ENCODE measurements at regions not wholly inside any gene's neighbourhood (a gene's known extent, or its start where the extent isn't known, plus 50 kb on each side); places are given as distances from the start of the nearest gene placed in this dataset.

- no peak for DNase-seq (ENCODE audit: low read depth in 2 of 2)
Measured at GRCh38 chr9:38159599-38159998, 90.6 kb upstream of the SHB start.

GRCh38 chr9:38158628-38159027 is 89.6 kb upstream of the SHB start:
- no peak for DNase-seq (ENCODE audit: low read depth in 2 of 2)

GRCh38 chr9:38157711-38158110 is 88.7 kb upstream of the SHB start:
- DNase-seq (ENCODE audit: low read depth in 2 of 2): no peak

- no peak for DNase-seq (ENCODE audit: low read depth in 2 of 2)
Measured at GRCh38 chr9:38154501-38155421, 85.7 kb upstream of the SHB start.

- no peak for DNase-seq (ENCODE audit: low read depth in 2 of 2)
Measured at GRCh38 chr9:38153910-38154291, 84.9 kb upstream of the SHB start.

- DNase-seq (ENCODE audit: low read depth in 2 of 2): no peak
Measured at GRCh38 chr9:38153152-38153909, 84.3 kb upstream of the SHB start.

- DNase-seq (ENCODE audit: low read depth in 2 of 2): no peak
Measured at GRCh38 chr9:38149647-38150046, 80.6 kb upstream of the SHB start.

GRCh38 chr9:38146844-38147243 is 77.8 kb upstream of the SHB start:
- no peak for DNase-seq (ENCODE audit: low read depth in 2 of 2)

GRCh38 chr9:38145526-38146053 is 76.6 kb upstream of the SHB start:
- no peak for DNase-seq (ENCODE audit: low read depth in 2 of 2)

GRCh38 chr9:38144421-38144820 is 75.4 kb upstream of the SHB start:
- no peak for DNase-seq (ENCODE audit: low read depth in 2 of 2)

GRCh38 chr9:38141746-38142591 is 72.9 kb upstream of the SHB start:
- DNase-seq (ENCODE audit: low read depth in 2 of 2): no peak

- no peak for DNase-seq (ENCODE audit: low read depth in 2 of 2)
Measured at GRCh38 chr9:38138276-38138675, 69.2 kb upstream of the SHB start.

- DNase-seq (ENCODE audit: low read depth in 2 of 2): no peak
Measured at GRCh38 chr9:38137342-38137741, 68.3 kb upstream of the SHB start.

- no peak for DNase-seq (ENCODE audit: low read depth in 2 of 2)
Measured at GRCh38 chr9:38136386-38136785, 67.4 kb upstream of the SHB start.

- DNase-seq (ENCODE audit: low read depth in 2 of 2): no peak
Measured at GRCh38 chr9:38134611-38135237, 65.7 kb upstream of the SHB start.

- DNase-seq (ENCODE audit: low read depth in 2 of 2): no peak
Measured at GRCh38 chr9:38133595-38133994, 64.6 kb upstream of the SHB start.

GRCh38 chr9:38132956-38133355 is 63.9 kb upstream of the SHB start:
- DNase-seq (ENCODE audit: low read depth in 2 of 2): no peak

- no peak for DNase-seq (ENCODE audit: low read depth in 2 of 2)
Measured at GRCh38 chr9:38131729-38132128, 62.7 kb upstream of the SHB start.

- DNase-seq (ENCODE audit: low read depth in 2 of 2): no peak
Measured at GRCh38 chr9:38130724-38131123, 61.7 kb upstream of the SHB start.

- no peak for DNase-seq (ENCODE audit: low read depth in 2 of 2)
Measured at GRCh38 chr9:38129366-38129765, 60.3 kb upstream of the SHB start.

GRCh38 chr9:38128752-38129270 is 59.8 kb upstream of the SHB start:
- no peak for DNase-seq (ENCODE audit: low read depth in 2 of 2)

All from stimulated activated CD4-positive, alpha-beta T cell treated with anti-CD3 and anti-CD28 coated beads, Interleukin-4, amount 100 ng/mL, for 48 hours (primary cell).